Natural killer cell treated with Interleukin-12 subunit alpha and Interleukin-12 subunit beta and Interleukin-15 and Interleukin-18, amount 100 ng/mL, for 72 hours (primary cell): ENCODE measurements at regions not wholly inside any gene's neighbourhood (a gene's known extent, or its start where the extent isn't known, plus 50 kb on each side); places are given as distances from the start of the nearest gene placed in this dataset.
"Not testable (repeated sequence)": the region's sequence is repeated elsewhere in the genome, so short reads cannot be mapped to it uniquely, and the experiment has no call there.

ENCODE experiments used
- ATAC-seq, 2 donors: fragments of 150-1000 bp; cut with Tn5 transposase in 1 of 2; sonication (Bioruptor Pico), chemical (Tn5 transposase) in 1 of 2; 2 replicates each; pipeline ENCODE4 v1.10.0; 2021
- DNase-seq: peaks from one replicate; pipeline ENCODE4 v3.0.0; 2022; ENCODE audit warnings: low spot score
- H3K27ac Mint-ChIP-seq, 2 donors: 1 replicate in 1 of 2; 2 replicates in 1 of 2; pipeline ENCODE4 v1.8.0; 2022; ENCODE audit warnings: mixed read lengths in 2 of 2, mild to moderate bottlenecking in 1 of 2, moderate library complexity in 1 of 2
- H3K27me3 Mint-ChIP-seq, 2 donors: 1 replicate in 1 of 2; 2 replicates in 1 of 2; pipeline ENCODE4 v1.8.0; 2022; ENCODE audit warnings: mixed read lengths in 2 of 2
- H3K36me3 Mint-ChIP-seq: one replicate; pipeline ENCODE4 v1.8.0; 2022; ENCODE audit warnings: mixed read lengths
- H3K4me1 Mint-ChIP-seq, 2 donors: 1 replicate in 1 of 2; 2 replicates in 1 of 2; pipeline ENCODE4 v1.8.0; 2022; ENCODE audit warnings: low read depth in 2 of 2, mixed read lengths in 2 of 2, mild to moderate bottlenecking in 1 of 2
- H3K4me3 Mint-ChIP-seq: one replicate; pipeline ENCODE4 v1.8.0; 2022; ENCODE audit warnings: mixed read lengths
- H3K9me3 Mint-ChIP-seq: 2 replicates; pipeline ENCODE4 v1.8.0; 2022; ENCODE audit warnings: mixed read lengths

- Mint-ChIP-seq H3K9me3 (no peaks in the 10 kb centered on the region), H3K4me1 (no peaks in the 10 kb centered on the region), H3K4me3 (no peak overlapping the region), H3K27ac (no peak overlapping the region), H3K27me3 (no peaks in the 10 kb centered on the region), H3K36me3 (no peaks in the 10 kb centered on the region)
- ATAC-seq (peak in 1 of 2 donors; percentile 15), DNase-seq (no peak)
Observed at GRCh38 chr1:4129693-4130092, 229.6 kb upstream of the C1orf174 start.

- H3K36me3 Mint-ChIP-seq = no peaks in the 10 kb centered on the region
Observed at GRCh38 chr1:4130096-4130495, 230.0 kb upstream of the C1orf174 start.

GRCh38 chr1:4131734-4132133, 231.7 kb upstream of the C1orf174 start:
- peaks cover 0 to 4% of the 10 kb centered on the region in 2 donors for H3K4me1 Mint-ChIP-seq
- H3K27ac Mint-ChIP-seq = no peak overlapping the region

More at GRCh38 chr1:4130096-4130495, 230.0 kb upstream of the C1orf174 start:
- no peaks in the 10 kb centered on the region for H3K4me1 Mint-ChIP-seq
- ATAC-seq (peak in 1 of 2 donors; percentile 26), DNase-seq (no peak)
- H3K4me3 Mint-ChIP-seq = no peak overlapping the region
- no peaks in the 10 kb centered on the region for H3K27me3 Mint-ChIP-seq
- H3K27ac Mint-ChIP-seq = no peak overlapping the region
- H3K9me3 Mint-ChIP-seq = no peaks in the 10 kb centered on the region

GRCh38 chr1:4132352-4133296, 232.6 kb upstream of the C1orf174 start:
- Mint-ChIP-seq H3K36me3 (no peaks in the 10 kb centered on the region), H3K4me1 (peaks cover 0 to 4% of the 10 kb centered on the region in 2 donors), H3K27ac (no peak overlapping the region), H3K27me3 (no peaks in the 10 kb centered on the region), H3K4me3 (no peak overlapping the region), H3K9me3 (peaks cover 13% of the 10 kb centered on the region)
- DNase-seq (no peak), ATAC-seq (no peak)

More at GRCh38 chr1:4131734-4132133, 231.7 kb upstream of the C1orf174 start:
- DNase-seq (no peak), ATAC-seq (no peak)
- H3K27me3 Mint-ChIP-seq = no peaks in the 10 kb centered on the region
- peaks cover 13% of the 10 kb centered on the region for H3K9me3 Mint-ChIP-seq
- no peak overlapping the region for H3K4me3 Mint-ChIP-seq
- H3K36me3 Mint-ChIP-seq = no peaks in the 10 kb centered on the region

DNA sequence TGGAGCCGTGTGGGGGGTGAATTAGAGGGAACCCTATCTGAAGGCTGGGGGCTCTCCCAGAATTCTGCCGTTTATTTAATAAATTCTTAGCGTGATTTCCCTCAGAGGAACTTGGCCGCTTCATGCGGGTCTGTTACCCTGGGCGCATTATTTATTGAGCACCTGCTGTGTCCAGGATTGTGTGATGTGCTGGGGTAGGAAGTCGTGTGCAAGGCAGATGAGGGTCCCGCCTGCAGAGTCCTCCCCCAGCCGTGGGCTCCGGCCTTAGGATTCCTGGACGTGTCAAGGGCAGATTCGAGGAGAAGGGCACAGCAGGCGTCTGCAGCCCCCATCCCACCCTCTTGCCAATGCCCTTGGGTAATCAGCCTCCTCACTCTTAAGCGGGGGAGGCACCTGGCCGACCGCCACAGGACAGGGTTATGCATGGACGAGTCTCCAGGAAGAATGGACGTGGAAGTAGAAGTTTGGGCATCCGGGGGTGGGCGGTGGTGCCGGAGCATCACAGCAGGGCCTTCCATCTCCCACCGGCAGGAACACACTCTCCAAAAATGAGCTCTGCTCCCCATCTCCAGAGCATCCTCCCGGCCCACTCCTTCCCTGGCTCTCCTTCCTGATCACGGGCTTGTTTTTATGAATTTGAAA, 233.3 kb upstream of the C1orf174 start:
- Mint-ChIP-seq H3K36me3 (no peaks in the 10 kb centered on the region), H3K4me1 (peaks cover 0 to 4% of the 10 kb centered on the region in 2 donors), H3K27me3 (peaks cover 0 to 3% of the 10 kb centered on the region in 2 donors), H3K9me3 (peaks cover 13% of the 10 kb centered on the region), H3K27ac (no peak overlapping the region), H3K4me3 (no peak overlapping the region)
- DNase-seq (no peak), ATAC-seq (no peak)

GRCh38 chr1:4133939-4134321, 233.9 kb upstream of the C1orf174 start:
- Mint-ChIP-seq H3K9me3 (peaks cover 13% of the 10 kb centered on the region), H3K4me1 (peaks cover 0 to 4% of the 10 kb centered on the region in 2 donors), H3K27me3 (peaks cover 0 to 3% of the 10 kb centered on the region in 2 donors), H3K4me3 (no peak overlapping the region), H3K36me3 (no peaks in the 10 kb centered on the region), H3K27ac (no peak overlapping the region)
- no peak for DNase-seq
- ATAC-seq = no peak

- H3K27ac Mint-ChIP-seq, ATAC-seq, H3K4me3 Mint-ChIP-seq, H3K36me3 Mint-ChIP-seq, H3K4me1 Mint-ChIP-seq, DNase-seq, H3K27me3 Mint-ChIP-seq: not testable (repeated sequence)
- peaks cover 13% of the 10 kb centered on the region for H3K9me3 Mint-ChIP-seq
Observed at GRCh38 chr1:4135853-4136252, 235.8 kb upstream of the C1orf174 start.

GRCh38 chr1:4137621-4138415, 237.7 kb upstream of the C1orf174 start:
- peaks cover 0 to 4% of the 10 kb centered on the region in 2 donors for H3K4me1 Mint-ChIP-seq
- no peak overlapping the region for H3K27ac Mint-ChIP-seq
- no peak overlapping the region for H3K4me3 Mint-ChIP-seq
- no peak for DNase-seq
- peaks cover 13% of the 10 kb centered on the region for H3K9me3 Mint-ChIP-seq
- no peaks in the 10 kb centered on the region for H3K36me3 Mint-ChIP-seq
- H3K27me3 Mint-ChIP-seq = peaks cover 3 to 10% of the 10 kb centered on the region in 2 donors
- no peak for ATAC-seq

- ATAC-seq = no peak
- Mint-ChIP-seq H3K36me3 (no peaks in the 10 kb centered on the region), H3K27ac (no peak overlapping the region), H3K27me3 (peaks cover 3 to 10% of the 10 kb centered on the region in 2 donors), H3K9me3 (peaks cover 13% of the 10 kb centered on the region), H3K4me3 (no peak overlapping the region), H3K4me1 (peaks cover 0 to 4% of the 10 kb centered on the region in 2 donors)
- no peak for DNase-seq
Observed at GRCh38 chr1:4139646-4140045, 239.6 kb upstream of the C1orf174 start.

GRCh38 chr1:4140241-4140640, 240.2 kb upstream of the C1orf174 start:
- no peaks in the 10 kb centered on the region for H3K36me3 Mint-ChIP-seq

DNA sequence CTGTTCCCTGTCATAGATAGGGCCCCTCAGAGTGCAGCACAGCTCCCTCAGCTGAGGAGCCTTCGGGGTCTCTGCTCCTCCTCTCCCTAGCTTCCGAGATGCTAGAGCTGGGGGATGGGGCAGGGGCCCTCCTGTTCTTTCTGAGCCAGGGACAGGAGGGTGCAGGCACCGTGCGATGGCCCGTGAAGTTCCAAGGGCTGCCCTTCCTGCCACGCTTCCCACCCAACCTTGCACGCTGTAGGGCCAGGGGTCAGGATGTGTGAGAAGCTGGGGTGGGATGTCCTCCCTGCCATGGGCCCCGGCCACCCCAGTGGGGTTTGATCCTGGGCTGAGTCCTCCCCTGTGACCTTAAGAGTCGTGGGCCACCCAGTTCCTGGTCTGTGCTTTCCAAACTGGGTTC, 240.7 kb upstream of the C1orf174 start:
- Mint-ChIP-seq H3K4me3 (no peak overlapping the region), H3K4me1 (peaks cover 0 to 4% of the 10 kb centered on the region in 2 donors), H3K36me3 (no peaks in the 10 kb centered on the region), H3K27me3 (peaks cover 3 to 10% of the 10 kb centered on the region in 2 donors), H3K9me3 (peaks cover 10% of the 10 kb centered on the region), H3K27ac (no peak overlapping the region)
- no peak for DNase-seq
- ATAC-seq = peak in 1 of 2 donors; percentile 28

More at GRCh38 chr1:4140241-4140640, 240.2 kb upstream of the C1orf174 start:
- no peak for ATAC-seq
- no peak for DNase-seq
- Mint-ChIP-seq H3K4me1 (peaks cover 0 to 4% of the 10 kb centered on the region in 2 donors), H3K4me3 (no peak overlapping the region), H3K9me3 (peaks cover 13% of the 10 kb centered on the region), H3K27me3 (peaks cover 3 to 10% of the 10 kb centered on the region in 2 donors), H3K27ac (no peak overlapping the region)

DNA sequence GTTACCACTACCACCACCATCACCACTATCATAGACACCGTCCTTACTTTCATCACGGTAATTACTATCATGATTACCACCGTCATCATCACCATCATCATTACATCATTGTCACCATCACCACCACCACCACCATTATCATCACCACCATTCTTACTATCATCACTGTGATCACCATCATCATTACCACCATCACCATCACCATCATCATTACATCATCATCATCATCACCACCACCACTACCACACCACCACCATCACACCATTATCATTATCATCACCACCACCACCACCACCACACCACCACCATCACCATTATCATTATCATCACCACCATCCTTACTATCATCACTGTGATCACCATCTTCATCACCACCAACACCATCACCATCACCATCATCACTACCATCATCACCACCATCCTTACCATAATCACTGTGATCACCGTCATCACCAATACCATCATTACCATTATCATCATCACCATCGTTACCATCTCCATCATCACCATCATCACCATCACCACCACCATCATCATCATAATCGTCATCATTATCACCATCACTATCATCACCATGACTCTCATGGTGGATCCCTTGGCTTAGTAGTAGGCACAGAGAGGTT, 244.4 kb upstream of the C1orf174 start:
- DNase-seq (no peak), ATAC-seq (peak; percentile 49 to 51)
- H3K27ac Mint-ChIP-seq = no peak overlapping the region
- H3K4me1 Mint-ChIP-seq = no peaks in the 10 kb centered on the region
- H3K9me3 Mint-ChIP-seq = no peaks in the 10 kb centered on the region
- peaks cover 5 to 12% of the 10 kb centered on the region in 2 donors for H3K27me3 Mint-ChIP-seq
- no peaks in the 10 kb centered on the region for H3K36me3 Mint-ChIP-seq
- H3K4me3 Mint-ChIP-seq = no peak overlapping the region

DNA sequence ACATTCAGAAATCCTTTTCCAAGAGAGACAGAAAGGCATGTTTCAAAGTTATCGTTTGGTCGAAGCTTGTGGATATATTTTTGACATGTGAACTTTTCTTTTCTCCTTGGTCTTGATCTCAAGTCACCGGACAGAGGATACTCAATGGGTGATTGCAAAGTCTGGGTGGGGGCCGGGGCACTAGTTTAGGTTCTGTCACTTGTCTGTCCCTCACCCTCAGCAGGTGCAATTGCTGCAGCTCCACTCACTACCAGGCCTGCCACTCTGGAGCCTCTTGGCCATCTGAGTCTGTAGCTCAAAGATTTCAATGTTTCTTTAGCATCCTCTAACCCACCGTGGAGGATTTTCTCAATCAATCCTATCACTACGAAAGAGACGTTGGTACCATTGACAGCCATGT, 246.0 kb upstream of the C1orf174 start:
- Mint-ChIP-seq H3K9me3 (no peaks in the 10 kb centered on the region), H3K27ac (no peak overlapping the region), H3K4me3 (no peak overlapping the region), H3K4me1 (no peaks in the 10 kb centered on the region), H3K36me3 (no peaks in the 10 kb centered on the region), H3K27me3 (peaks cover 7 to 11% of the 10 kb centered on the region in 2 donors)
- no peak for ATAC-seq
- no peak for DNase-seq
